GM10266 (cell line): ENCODE measurements at regions not wholly inside any gene's neighbourhood (a gene's known extent, or its start where the extent isn't known, plus 50 kb on each side); places are given as distances from the start of the nearest gene placed in this dataset.

ENCODE experiments used
- DNase-seq: peaks from one replicate; pipeline ENCODE4 v3.0.0; 2012; ENCODE audit errors: extremely low spot score
- TF ChIP-seq, protein P1 (sequence below): IDR thresholded peaks from 2 replicates; pipeline ENCODE4 v1.5.1; 2012; ENCODE audit warnings: mild to moderate bottlenecking, low read depth; ENCODE audit not compliant: control insufficient read depth, insufficient read depth; ENCODE audit errors: missing control alignments

DNA sequence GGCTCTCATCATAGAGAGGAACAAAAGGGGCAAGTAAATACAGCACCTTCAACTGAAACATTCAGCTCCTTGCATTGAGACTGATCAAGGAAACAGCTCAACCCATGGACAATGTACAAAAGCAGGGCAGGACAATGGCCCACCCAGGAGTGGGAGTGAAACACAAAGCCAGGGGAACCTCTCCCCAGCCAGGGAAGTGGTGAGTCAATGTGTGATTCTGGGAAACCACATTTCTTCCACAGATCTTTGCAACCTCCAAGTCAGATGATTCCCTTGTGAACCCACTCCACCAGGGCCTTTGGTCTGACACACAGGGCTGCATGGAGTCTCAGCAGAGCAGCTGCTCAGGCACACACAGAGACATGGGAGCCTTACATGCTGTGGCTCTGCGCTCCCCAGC, 294.5 kb downstream of the NR4A2 start:
- DNase-seq = no peak
- TF ChIP-seq, protein P1, sequence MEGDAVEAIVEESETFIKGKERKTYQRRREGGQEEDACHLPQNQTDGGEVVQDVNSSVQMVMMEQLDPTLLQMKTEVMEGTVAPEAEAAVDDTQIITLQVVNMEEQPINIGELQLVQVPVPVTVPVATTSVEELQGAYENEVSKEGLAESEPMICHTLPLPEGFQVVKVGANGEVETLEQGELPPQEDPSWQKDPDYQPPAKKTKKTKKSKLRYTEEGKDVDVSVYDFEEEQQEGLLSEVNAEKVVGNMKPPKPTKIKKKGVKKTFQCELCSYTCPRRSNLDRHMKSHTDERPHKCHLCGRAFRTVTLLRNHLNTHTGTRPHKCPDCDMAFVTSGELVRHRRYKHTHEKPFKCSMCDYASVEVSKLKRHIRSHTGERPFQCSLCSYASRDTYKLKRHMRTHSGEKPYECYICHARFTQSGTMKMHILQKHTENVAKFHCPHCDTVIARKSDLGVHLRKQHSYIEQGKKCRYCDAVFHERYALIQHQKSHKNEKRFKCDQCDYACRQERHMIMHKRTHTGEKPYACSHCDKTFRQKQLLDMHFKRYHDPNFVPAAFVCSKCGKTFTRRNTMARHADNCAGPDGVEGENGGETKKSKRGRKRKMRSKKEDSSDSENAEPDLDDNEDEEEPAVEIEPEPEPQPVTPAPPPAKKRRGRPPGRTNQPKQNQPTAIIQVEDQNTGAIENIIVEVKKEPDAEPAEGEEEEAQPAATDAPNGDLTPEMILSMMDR = no peak

DNA sequence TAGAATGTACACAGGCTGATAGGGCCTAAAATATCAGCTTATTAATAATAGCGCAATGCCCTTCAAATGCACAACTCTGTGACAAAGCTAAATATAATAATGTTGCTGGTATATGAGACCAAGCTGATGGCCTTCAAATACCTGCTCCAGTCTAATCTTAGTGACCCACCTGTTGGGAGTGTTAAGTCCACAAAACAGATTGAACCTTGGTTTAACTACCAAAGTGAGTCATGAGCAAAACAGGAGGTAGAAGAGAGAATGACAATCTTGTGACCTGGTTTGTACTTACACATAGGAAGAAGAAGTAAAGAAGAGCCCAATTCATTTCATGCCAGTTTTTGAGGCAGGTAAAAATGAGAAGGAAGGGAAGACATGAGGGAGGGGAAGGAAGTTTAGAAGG, 295.0 kb downstream of the NR4A2 start:
- no peak for DNase-seq
- TF ChIP-seq, protein P1 = no peak

DNA sequence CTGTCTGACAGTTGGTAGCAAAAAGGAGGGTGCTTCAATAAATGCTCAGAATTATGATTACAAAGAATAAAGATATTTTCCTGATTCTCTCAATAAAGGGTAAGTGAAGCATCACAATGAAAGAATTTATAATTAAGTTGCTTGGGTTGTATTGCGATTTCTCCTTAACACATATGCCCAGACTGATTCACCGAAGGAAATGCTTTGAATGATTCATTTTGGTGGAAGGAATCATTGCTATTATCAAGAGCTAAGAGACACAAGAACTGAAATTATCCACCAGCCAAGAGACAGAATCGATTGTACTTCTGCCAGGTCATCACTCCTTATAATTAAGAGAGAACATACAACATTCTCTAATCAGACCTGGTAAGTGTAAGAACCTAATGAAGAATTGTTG, 301.4 kb downstream of the NR4A2 start:
- no peak for DNase-seq
- TF ChIP-seq, protein P1 = no peak

DNA sequence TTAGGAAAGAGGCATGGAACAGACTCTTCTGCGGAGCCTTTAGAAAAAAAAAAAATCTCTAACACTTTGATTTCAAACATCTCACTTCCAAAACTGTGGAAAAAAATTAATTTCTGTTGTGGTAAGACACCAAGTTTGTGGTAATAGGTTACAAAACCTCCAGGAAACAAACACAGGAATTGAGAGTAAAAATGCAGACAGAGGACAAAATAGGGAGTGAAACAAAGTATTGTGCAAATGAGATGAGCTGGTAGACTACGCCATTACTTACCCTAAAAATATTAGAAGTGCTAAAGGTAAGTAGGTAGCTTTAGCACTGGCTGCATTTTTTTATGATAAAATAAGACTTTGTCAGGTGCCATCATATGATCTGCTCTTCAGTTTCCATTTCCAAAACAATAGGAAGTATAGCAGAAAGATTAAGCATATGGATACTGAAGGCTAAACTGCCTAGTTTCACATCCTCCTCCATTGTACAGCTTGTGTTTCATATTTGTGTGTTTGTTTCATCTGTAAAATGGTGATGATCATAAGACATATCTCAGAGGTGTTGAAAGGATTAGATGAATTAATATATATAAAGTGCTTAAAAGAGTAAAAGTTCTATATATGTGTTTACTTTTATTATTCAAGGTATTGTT, 309.2 kb downstream of the NR4A2 start:
- DNase-seq = no peak
- TF ChIP-seq, protein P1 = no peak

DNA sequence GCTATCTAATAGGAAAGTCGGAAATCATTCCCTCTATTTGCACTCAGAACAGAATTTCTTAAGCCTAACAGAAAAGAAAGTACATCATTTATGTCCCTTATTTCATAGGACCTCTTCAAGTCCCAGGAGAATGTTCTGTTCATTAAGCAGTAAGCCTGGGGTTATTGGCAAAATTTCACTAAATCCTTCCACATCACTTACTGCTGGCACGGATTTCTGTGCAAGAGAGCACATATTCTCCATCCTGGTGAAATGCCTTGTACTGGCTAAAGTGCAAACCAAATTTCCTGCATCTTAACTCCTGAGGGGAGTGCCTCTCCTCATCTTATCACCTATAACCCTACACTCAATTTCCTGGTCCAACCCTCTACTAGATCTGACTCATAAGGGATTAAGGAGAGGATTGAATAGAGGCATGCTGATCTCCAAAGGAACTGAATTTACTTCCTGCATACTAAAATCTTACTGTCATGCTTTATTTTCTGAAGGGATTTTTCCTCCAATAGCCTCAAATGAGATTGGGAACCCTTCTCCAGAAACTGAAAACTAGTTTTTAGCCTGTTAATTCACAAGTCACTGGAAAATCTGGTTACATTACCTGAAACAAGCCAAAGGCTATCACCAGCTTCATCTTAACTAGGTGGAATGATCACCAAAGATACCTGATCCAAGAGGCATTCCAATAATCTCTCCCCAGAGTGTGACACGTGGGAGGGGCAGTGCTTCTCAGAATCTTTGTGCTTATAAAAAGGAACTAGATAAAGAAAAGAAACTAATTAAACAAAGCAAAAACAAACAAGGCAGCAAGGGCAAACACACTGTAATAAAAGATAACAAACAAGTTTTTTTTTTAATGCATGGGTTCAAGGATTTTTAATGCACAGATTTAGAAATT, 311.1 kb downstream of the NR4A2 start:
- no peak for DNase-seq
- TF ChIP-seq, protein P1 = no peak

DNA sequence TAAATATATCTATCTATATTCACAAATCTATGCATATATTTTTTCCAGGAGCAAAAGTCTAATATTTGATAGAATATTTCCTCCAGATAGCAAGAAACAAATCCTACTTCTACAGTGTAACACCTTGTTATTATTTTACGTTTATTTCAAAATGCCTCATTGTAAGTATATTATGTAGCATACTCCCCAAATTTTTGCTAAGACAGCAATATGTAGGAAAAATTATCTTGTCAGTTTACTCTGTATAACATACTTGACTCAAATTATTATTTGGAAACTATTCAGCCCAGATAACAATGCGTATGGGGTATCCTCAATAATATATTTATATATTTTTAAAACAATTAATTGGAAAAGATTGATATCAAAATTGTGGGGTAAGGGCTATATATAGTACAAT, 313.2 kb downstream of the NR4A2 start:
- DNase-seq = no peak
- TF ChIP-seq, protein P1 = no peak

DNA sequence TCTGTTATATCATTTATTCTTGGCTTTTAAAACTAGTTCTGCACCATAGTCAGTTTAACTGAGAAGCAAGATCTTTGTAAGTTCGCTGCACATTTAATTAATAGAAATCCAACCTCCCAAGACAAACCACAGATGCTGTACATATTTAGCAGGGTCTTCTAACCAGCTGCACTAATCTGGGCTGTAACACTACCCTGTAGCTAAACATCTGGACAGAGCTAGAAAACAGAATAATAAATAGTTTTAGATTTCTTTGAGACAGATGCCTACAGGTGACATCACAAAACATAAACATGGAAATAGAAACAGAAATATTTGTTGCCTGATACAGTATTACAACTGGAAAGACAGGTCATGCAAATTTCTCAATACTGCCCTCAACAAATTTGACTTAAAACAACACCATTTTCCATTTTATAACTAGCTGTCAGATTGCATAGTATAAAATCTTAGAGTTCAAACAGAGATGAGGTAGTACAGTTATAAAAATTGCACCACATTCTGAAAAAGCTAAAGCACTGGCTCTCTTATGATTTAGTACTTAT, 315.1 kb downstream of the NR4A2 start:
- DNase-seq = no peak
- TF ChIP-seq, protein P1 = no peak
